Glomerular visceral epithelial cell (primary cell): ENCODE measurements at regions not wholly inside any gene's neighbourhood (a gene's known extent, or its start where the extent isn't known, plus 50 kb on each side); places are given as distances from the start of the nearest gene placed in this dataset.

ENCODE experiments used
- DNase-seq: peaks from one replicate; pipeline ENCODE4 v3.0.0-alpha.2; 2016; ENCODE audit errors: extremely low spot score

- DNase-seq = no peak
Observed at GRCh38 chr1:8086055-8086454, 59.9 kb upstream of the ERRFI1 start.

- no peak for DNase-seq
Observed at GRCh38 chr1:8084913-8085312, 58.8 kb upstream of the ERRFI1 start.

GRCh38 chr1:8083739-8084484, 57.8 kb upstream of the ERRFI1 start:
- peak; percentile 53 for DNase-seq

- peak; percentile 56 for DNase-seq
Observed at GRCh38 chr1:8082945-8083344, 56.8 kb upstream of the ERRFI1 start.

- peak; percentile 74 for DNase-seq
Observed at GRCh38 chr1:8078176-8078671, 52.1 kb upstream of the ERRFI1 start.

- DNase-seq = no peak
Observed at GRCh38 chr1:8077602-8078001, 51.5 kb upstream of the ERRFI1 start.

- DNase-seq = peak; percentile 94
Observed at GRCh38 chr1:8077120-8077573, 51.0 kb upstream of the ERRFI1 start.

- no peak for DNase-seq
Observed at GRCh38 chr1:8076176-8076575, 50.1 kb upstream of the ERRFI1 start.
